ENCODE measurements at regions not wholly inside any gene's neighbourhood (a gene's known extent, or its start where the extent isn't known, plus 50 kb on each side); places are given as distances from the start of the nearest gene placed in this dataset.
"Not testable (repeated sequence)": the region's sequence is repeated elsewhere in the genome, so short reads cannot be mapped to it uniquely, and the experiment has no call there.

GRCh38 chr2:22970991-22971390 lies 414.0 kb upstream of the KLHL29 start:
- DNase-seq (ENCODE audit: low read depth), result no peak

DNA sequence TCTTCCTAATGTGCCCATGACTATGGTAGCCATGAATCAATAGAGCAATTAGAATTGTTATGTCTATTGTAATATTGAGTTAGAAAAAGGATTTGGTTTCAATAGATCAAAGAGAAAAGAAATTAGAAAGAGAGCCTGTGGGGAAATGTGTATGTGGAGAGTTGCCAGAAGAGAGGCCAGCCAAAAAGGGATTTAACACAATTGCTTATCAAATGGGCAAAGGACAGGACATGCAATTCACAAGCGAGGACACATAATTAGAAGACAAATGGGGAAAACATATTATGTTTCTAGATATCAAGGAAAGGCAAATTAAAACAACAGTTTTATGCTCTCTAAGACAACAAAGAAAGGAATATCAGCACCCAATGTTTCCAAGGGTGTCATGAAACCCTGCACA lies 403.2 kb upstream of the KLHL29 start:
- no peak for DNase-seq (ENCODE audit: low read depth)

DNA sequence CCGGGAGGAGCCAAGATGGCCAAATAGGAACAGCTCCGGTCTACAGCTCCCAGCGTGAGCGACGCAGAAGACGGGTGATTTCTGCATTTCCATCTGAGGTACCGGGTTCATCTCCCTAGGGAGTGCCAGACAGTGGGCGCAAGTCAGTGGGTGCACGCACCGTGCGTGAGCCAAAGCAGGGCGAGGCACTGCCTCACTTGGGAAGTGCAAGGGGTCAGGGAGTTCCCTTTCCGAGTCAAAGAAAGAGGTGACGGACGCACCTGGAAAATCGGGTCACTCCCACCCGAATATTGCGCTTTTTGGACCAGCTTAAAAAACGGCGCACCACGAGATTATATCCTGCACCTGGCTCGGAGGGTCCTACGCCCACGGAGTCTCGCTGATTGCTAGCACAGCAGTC lies 400.8 kb upstream of the KLHL29 start:
- not testable (repeated sequence) for DNase-seq (ENCODE audit: low read depth)

DNA sequence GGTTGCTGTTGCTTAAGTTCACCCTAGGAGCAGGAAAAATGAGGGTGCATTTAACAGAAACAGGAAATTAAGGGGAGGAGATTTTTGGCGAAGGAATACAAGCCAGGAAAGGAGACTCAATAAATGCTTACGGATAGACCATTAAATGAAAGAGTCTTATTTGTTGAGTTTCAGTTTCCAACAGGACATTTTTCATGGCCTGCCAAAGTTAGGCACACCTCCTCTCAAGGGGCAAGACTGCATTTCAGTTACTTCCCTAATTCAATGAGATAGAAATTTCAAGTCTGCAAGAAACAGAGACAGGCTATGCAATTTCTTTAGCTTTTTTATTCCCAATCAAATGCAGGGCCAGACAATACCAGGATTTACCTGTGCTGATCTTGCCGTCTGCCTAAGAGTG lies 394.7 kb upstream of the KLHL29 start:
- DNase-seq (ENCODE audit: low read depth), result no peak

GRCh38 chr2:22991844-22992243 lies 393.1 kb upstream of the KLHL29 start:
- DNase-seq (ENCODE audit: low read depth), result no peak

- DNase-seq (ENCODE audit: low read depth), result no peak
Observed at GRCh38 chr2:22992441-22992840, 392.5 kb upstream of the KLHL29 start.

GRCh38 chr2:22993250-22993649 lies 391.7 kb upstream of the KLHL29 start:
- DNase-seq (ENCODE audit: low read depth), result no peak

- DNase-seq (ENCODE audit: low read depth), result no peak
Observed at GRCh38 chr2:22995576-22995975, 389.4 kb upstream of the KLHL29 start.

DNA sequence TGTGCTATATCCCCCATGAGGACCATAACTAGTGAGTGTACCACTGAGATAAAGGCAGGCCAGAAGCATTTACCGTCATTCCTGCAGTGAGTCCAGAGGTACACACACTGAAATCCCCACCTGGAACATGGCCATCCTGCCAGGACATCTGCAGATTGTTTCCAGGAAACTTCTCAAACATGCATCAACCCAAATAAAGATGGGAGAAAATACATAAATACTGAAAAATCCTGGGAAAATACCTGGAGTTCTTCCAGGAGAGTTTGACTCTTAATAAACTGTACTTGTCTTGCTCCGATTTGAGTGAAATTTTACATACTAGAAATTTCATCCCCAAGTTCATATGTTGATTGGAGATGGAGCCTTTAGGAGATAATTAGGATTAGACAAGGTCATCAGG lies 388.1 kb upstream of the KLHL29 start:
- DNase-seq (ENCODE audit: low read depth), result no peak

DNA sequence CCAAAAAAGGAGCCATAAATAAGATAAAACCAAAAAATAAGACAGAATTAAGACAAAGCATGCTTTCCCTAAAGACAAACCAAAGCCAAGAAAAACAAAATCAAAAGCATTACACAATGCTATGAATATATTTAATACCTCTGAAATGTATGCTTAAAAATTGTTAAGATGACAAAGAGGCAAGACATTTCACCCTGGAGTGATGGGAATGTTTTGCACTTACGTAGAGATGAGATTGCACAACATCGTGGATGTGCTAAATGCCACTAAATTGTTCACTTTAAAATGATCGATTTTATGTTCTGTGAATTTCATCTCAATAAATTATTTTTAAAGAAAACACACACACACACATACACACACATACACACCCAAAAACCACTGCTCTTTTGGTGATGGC lies 386.6 kb upstream of the KLHL29 start:
- no peak for DNase-seq (ENCODE audit: low read depth)

DNA sequence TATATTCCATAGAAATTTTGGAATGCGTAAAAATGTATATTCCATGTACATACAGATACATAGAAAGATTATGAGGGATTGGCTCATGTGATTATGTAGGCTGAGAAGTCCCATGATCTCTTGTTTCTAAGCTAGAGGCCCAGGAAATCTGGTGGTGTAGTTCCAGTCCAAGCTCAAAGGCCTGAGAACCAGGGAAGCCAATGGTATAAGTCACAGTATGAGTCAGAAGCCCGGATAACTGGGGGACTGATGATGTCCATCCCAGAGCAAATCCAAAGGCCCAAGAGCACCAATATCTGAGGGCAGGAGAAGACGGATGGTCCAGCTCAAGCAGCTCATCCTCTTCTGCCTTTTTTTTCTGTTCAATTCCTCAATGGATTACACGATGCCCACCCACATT lies 385.0 kb upstream of the KLHL29 start:
- DNase-seq (ENCODE audit: low read depth), result no peak

DNA sequence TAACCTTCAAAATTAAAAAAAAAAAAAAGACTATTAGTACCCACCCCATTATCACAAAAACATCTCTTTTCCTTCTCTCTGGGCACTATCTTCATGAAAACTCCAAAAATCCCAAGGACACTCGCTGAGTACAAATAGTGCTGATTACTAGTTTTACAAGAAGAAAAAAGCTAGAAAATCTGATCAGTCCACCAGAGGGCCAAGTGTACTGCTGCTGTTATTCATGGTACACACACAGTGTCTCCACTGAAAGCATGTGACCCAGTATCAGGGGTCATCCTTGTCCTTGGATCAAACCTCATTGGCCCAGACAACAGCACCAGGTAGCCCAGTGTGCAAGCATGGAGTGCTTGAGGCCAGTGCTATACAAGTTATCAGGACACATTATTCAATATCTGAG lies 382.7 kb upstream of the KLHL29 start:
- DNase-seq (ENCODE audit: low read depth), result no peak

DNA sequence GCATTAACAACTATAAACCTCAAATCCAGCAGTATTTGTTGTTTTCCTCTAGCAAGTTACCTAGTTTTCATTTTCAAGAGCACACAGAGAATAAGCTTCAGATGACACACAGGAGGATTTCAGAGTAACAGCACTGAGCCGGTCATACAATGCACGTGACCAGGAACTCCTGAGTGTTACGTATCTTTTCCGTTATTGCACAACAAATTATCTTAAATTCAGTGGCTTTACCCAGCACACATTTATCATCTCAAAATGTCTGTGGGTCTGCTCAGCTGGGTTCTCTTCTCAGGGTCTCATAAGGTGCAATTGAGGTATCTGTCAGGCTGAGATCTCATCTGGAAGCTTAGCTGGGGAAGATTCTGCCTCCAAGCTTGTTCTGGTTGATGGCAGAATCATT lies 379.5 kb upstream of the KLHL29 start:
- DNase-seq (ENCODE audit: low read depth), result no peak

- DNase-seq (ENCODE audit: low read depth), result no peak
Observed at GRCh38 chr2:23007631-23008235, 377.2 kb upstream of the KLHL29 start.

DNA sequence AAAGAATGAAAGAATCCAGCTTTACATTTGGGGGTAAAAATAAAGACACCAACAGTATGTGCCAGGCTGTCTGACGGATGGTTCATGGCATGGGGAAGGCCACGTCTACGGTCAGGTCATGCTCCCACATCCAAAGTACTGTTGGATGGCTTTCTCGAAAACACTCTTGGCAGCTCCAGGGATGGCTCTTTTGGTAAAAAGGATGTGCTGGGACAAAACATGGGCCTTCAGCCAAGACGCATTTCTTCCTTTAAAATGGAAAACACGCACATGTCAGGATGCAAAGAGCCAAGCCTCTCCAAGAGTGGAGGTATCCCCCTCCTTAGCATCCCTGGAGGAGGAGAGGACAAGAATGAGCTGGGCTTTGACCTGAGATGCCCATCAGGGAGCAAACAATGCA lies 376.5 kb upstream of the KLHL29 start:
- DNase-seq (ENCODE audit: low read depth), result no peak

- DNase-seq (ENCODE audit: low read depth), result no peak
Observed at GRCh38 chr2:23008951-23009350, 376.0 kb upstream of the KLHL29 start.

DNA sequence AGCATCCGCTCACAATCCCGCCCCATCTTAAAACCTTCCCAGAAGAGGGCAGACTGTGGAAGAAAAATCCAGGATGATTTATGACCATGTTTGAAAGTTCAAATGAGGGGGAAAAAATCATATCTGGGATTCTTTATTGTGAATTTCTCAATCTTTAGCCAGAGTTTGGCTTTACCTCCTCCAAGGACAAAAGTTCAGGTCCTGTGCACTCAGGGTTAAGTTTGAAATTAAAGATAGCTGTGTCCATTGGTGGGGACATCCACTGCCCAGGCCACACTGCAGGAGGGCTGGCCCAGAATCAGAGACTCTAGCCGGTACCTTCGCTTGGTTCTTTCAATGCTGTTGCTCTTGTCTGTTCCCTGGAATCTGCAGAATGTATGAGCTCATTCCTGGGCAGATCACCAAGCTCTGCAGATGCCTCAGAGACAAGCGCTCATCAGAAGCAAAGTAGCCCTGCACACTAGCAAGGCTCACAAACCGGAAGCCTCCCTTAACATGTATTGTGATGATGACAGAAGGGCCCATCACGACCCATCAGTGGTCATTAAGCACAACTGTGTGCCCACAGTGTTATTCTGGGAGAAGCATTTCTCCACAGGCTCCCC lies 375.3 kb upstream of the KLHL29 start:
- no peak for DNase-seq (ENCODE audit: low read depth)

GRCh38 chr2:23012499-23012898 lies 372.5 kb upstream of the KLHL29 start:
- no peak for DNase-seq (ENCODE audit: low read depth)

- DNase-seq (ENCODE audit: low read depth), result no peak
Observed at GRCh38 chr2:23015651-23016200, 369.3 kb upstream of the KLHL29 start.

- DNase-seq (ENCODE audit: low read depth), result no peak
Observed at GRCh38 chr2:23019476-23019875, 365.5 kb upstream of the KLHL29 start.

- no peak for DNase-seq (ENCODE audit: low read depth)
Observed at GRCh38 chr2:23020659-23021058, 364.3 kb upstream of the KLHL29 start.

DNA sequence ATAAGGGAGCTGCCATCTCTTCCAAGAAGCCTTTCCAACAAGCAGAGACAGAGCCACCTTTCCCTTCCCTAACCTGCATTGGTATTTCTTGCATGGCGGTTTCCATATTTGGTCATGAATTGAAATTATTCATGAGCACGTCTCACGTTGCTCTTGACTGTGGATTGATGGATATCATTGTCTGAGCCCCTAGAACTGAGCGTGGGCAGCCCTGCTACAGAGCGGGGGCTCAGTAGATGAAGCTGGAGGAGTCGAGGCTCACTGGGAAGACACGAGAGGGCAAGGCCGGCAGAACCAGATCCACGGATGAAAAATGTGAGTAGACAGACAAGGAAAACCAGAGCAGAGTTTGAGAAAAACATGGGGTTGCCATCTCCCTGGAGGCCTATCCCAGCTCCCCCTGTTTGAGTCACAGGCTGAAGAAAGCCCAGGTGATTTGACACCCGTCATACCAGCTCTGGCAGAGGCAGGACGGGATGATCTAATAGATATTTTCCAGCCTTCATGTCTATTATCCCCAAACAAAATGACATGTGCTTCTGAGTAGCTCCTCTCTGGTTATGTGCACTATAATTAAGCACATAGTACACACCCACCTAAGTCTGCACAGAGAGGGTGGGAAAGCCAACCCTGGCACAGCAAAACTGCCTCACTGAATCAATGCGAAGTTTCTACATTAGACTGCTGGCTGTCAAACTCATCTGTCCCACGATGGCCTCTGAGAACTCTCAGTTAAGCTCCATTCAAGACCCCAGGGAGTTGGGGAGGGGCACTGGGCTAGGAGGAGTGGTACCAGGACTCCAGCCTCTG lies 363.5 kb upstream of the KLHL29 start:
- no peak for DNase-seq (ENCODE audit: low read depth)

DNA sequence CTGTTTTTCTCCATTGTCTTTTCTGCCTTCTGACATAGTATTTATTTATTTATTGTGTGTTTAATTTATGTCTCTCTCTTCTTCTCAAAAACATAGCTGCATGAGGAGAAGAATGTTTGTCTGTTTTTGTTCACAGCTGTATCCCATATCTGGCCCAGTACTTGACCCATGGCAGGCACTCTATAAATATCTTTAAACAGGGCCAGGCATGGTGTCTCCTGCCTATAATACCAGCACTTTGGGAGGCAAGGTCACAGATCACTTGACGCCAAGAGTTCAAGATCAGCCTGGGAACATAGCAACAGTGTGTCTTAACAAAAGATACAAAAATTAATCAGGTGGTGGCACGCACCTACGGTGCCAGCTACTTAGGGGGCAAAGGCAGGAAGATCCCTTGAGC lies 361.3 kb upstream of the KLHL29 start:
- no peak for DNase-seq (ENCODE audit: low read depth)

Measured in stimulated activated CD8-positive, alpha-beta memory T cell treated with anti-CD3 and anti-CD28 coated beads, Interleukin-12 subunit alpha, Interleukin-12 subunit beta, amount 100 ng/mL, for 1 hour (primary cell).